ENCODE measurements at regions not wholly inside any gene's neighbourhood (a gene's known extent, or its start where the extent isn't known, plus 50 kb on each side); places are given as distances from the start of the nearest gene placed in this dataset.

GRCh38 chr6:144637541-144637940 lies 352.4 kb downstream of the UTRN start:
- H3K9ac ChIP-seq (ENCODE audit: low read length): no peak overlapping the region
- ATAC-seq (ENCODE audit: low read depth) (no peak), DNase-seq (no peak)
- Mint-ChIP-seq H3K4me1 (peaks cover 12% of the 10 kb centered on the region), H3K27me3 (no peaks in the 10 kb centered on the region), H3K27ac (no peak overlapping the region), H3K4me3 (no peak overlapping the region), H3K9me3 (ENCODE audit: insufficient read depth) (no peaks in the 10 kb centered on the region)
- no peak overlapping the region for H2AFZ ChIP-seq (ENCODE audit: insufficient read depth, low read depth, low read length, poor library complexity, severe bottlenecking)
- no peak overlapping the region for H3K27ac ChIP-seq (ENCODE audit: low read length in 2 of 2)
- peaks cover 51% of the 10 kb centered on the region for H3K79me2 ChIP-seq (ENCODE audit: control insufficient read depth, insufficient read depth, low read length)
- no peak overlapping the region for H3K4me2 ChIP-seq (replicated peaks; ENCODE audit: low read depth, low read length, poor library complexity, severe bottlenecking)
- peaks cover 0 to 4% (median 0%) of the 10 kb centered on the region in 3 donors for H3K9me3 ChIP-seq (ENCODE audit: control extremely low read depth in 1 of 3, control insufficient read depth in 2 of 3, insufficient read depth in 1 of 3, low read length in 2 of 3)
- POLR2A ChIA-PET: no interaction called here
- no CpG with 5 or more reads among the region's 4 CpGs for WGBS (ENCODE audit: insufficient coverage)
- H3K4me1 ChIP-seq (ENCODE audit: control insufficient read depth in 2 of 2, insufficient read depth in 2 of 2, low read length in 2 of 2): no peaks in the 10 kb centered on the region
- intact Hi-C loops (cut with micrococcal nuclease): no loop called here
- TF ChIP-seq, protein P1, sequence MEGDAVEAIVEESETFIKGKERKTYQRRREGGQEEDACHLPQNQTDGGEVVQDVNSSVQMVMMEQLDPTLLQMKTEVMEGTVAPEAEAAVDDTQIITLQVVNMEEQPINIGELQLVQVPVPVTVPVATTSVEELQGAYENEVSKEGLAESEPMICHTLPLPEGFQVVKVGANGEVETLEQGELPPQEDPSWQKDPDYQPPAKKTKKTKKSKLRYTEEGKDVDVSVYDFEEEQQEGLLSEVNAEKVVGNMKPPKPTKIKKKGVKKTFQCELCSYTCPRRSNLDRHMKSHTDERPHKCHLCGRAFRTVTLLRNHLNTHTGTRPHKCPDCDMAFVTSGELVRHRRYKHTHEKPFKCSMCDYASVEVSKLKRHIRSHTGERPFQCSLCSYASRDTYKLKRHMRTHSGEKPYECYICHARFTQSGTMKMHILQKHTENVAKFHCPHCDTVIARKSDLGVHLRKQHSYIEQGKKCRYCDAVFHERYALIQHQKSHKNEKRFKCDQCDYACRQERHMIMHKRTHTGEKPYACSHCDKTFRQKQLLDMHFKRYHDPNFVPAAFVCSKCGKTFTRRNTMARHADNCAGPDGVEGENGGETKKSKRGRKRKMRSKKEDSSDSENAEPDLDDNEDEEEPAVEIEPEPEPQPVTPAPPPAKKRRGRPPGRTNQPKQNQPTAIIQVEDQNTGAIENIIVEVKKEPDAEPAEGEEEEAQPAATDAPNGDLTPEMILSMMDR (IDR thresholded peaks at IDR 0.05): no peak
- TF ChIP-seq EZH2 (IDR thresholded peaks at IDR 0.05; ENCODE audit: borderline replicate concordance, insufficient read depth, low read depth, low read length, poor library complexity, severe bottlenecking): no peak
- H4K20me1 ChIP-seq (ENCODE audit: control insufficient read depth, insufficient read depth, low read length, poor library complexity, severe bottlenecking): peaks cover 50% of the 10 kb centered on the region
- no peaks in the 10 kb centered on the region for H3K27me3 ChIP-seq (replicated peaks in 1 of 4; ENCODE audit: control extremely low read depth in 1 of 4, control insufficient read depth in 3 of 4, insufficient read depth in 4 of 4, low read length in 3 of 4)
- CTCF ChIA-PET: interaction anchor here (0.5 to 0.7 kb wide), 2 partner anchors 8 to 55 kb away, joined by 4 to 5 read pairs; no protein-coding TSS in a partner anchor
- peaks cover 0 to 2% of the 10 kb centered on the region in 2 experiments for H3K36me3 ChIP-seq (replicated peaks in 1 of 2; ENCODE audit: control extremely low read depth in 1 of 2, control insufficient read depth in 1 of 2, extremely low read depth in 1 of 2, insufficient read depth in 2 of 2, low read length in 1 of 2)
- H3K4me3 ChIP-seq (ENCODE audit: control extremely low read depth in 1 of 5, extremely low read depth in 1 of 5, insufficient read depth in 1 of 5, low read depth in 2 of 5, low read length in 4 of 5): no peak overlapping the region

DNA sequence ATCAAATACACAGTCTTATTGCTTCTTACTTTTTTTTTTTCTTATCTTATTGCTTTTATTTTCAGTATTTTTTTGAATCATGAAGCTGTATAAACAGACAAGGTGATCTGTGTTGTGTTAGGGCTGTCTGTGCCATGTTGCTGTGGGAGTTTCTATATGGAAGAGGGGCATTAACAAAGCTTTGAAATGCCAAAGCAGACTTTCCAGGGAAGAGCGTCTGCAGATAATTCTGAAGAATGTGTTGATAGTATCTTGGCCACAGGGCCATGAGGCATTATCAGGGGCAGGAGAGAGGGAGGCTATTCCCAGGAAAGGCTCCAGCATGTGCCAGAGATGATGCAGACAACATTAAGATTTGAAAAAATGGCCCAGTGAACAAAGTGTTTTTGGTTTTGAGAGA lies 354.5 kb downstream of the UTRN start:
- no peak overlapping the region for H3K4me2 ChIP-seq (replicated peaks; ENCODE audit: low read depth, low read length, poor library complexity, severe bottlenecking)
- H3K27me3 Mint-ChIP-seq: no peaks in the 10 kb centered on the region
- ChIA-PET POLR2A (no interaction called here), CTCF (interaction anchor here (0.7 kb wide), 1 partner anchor 9 kb away, joined by 3 read pairs; no protein-coding TSS in a partner anchor)
- H3K27ac ChIP-seq (ENCODE audit: low read length in 2 of 2): no peak overlapping the region
- H4K20me1 ChIP-seq (ENCODE audit: control insufficient read depth, insufficient read depth, low read length, poor library complexity, severe bottlenecking): peaks cover 38% of the 10 kb centered on the region
- H3K36me3 ChIP-seq (replicated peaks in 1 of 2; ENCODE audit: control extremely low read depth in 1 of 2, control insufficient read depth in 1 of 2, extremely low read depth in 1 of 2, insufficient read depth in 2 of 2, low read length in 1 of 2): no peaks in the 10 kb centered on the region
- ATAC-seq (ENCODE audit: low read depth) (no peak), DNase-seq (no peak)
- no peak overlapping the region for H3K4me3 ChIP-seq (ENCODE audit: control extremely low read depth in 1 of 5, extremely low read depth in 1 of 5, insufficient read depth in 1 of 5, low read depth in 2 of 5, low read length in 4 of 5)
- no peaks in the 10 kb centered on the region for H3K9me3 Mint-ChIP-seq (ENCODE audit: insufficient read depth)
- H3K4me1 ChIP-seq (ENCODE audit: control insufficient read depth in 2 of 2, insufficient read depth in 2 of 2, low read length in 2 of 2): no peaks in the 10 kb centered on the region
- intact Hi-C loops (cut with micrococcal nuclease): no loop called here
- H3K27ac Mint-ChIP-seq: no peak overlapping the region
- peaks cover 0 to 4% (median 0%) of the 10 kb centered on the region in 3 donors for H3K9me3 ChIP-seq (ENCODE audit: control extremely low read depth in 1 of 3, control insufficient read depth in 2 of 3, insufficient read depth in 1 of 3, low read length in 2 of 3)
- H3K9ac ChIP-seq (ENCODE audit: low read length): no peak overlapping the region
- TF ChIP-seq, protein P1 (IDR thresholded peaks at IDR 0.05): no peak
- TF ChIP-seq EZH2 (IDR thresholded peaks at IDR 0.05; ENCODE audit: borderline replicate concordance, insufficient read depth, low read depth, low read length, poor library complexity, severe bottlenecking): no peak
- WGBS (ENCODE audit: insufficient coverage): 100% methylated on average over 1 of the region's 1 CpG
- peaks cover 12% of the 10 kb centered on the region for H3K4me1 Mint-ChIP-seq
- no peak overlapping the region for H3K4me3 Mint-ChIP-seq
- no peaks in the 10 kb centered on the region for H3K27me3 ChIP-seq (replicated peaks in 1 of 4; ENCODE audit: control extremely low read depth in 1 of 4, control insufficient read depth in 3 of 4, insufficient read depth in 4 of 4, low read length in 3 of 4)
- H2AFZ ChIP-seq (ENCODE audit: insufficient read depth, low read depth, low read length, poor library complexity, severe bottlenecking): no peak overlapping the region
- H3K79me2 ChIP-seq (ENCODE audit: control insufficient read depth, insufficient read depth, low read length): peaks cover 45% of the 10 kb centered on the region
